Caco-2 (cell line): ENCODE measurements at regions not wholly inside any gene's neighbourhood (a gene's known extent, or its start where the extent isn't known, plus 50 kb on each side); places are given as distances from the start of the nearest gene placed in this dataset.
A peak's percentile ranks its signal among the peaks of the same experiment; 100 is the strongest.

Experiments used
- BruUV-seq: library from RNA; stranded (reverse); fragments of 400-500 nt; replicated peaks from 2 replicates; lab custom pipeline; 2021; lab: Mats Ljungman, UMichigan
- CTCF ChIA-PET: fragments of 300-600 bp; sonication (Branson Sonifier 250); formaldehyde crosslinking; loops from one replicate; lab custom pipeline; 2022; ENCODE audit warnings: antibody characterized with exemption; lab: Charles Lee
- POLR2A ChIA-PET: fragments of 300-600 bp; sonication (Branson Sonifier 250); formaldehyde crosslinking; loops from one replicate; lab custom pipeline; 2022; ENCODE audit warnings: antibody characterized with exemption; lab: Charles Lee
- DNase-seq, 2 experiments: peaks; one replicate each; pipeline versions ENCODE4 v3.0.0 to v3.0.0-alpha.2; 2020 to 2022
- H3K27me3 ChIP-seq: replicated peaks from 2 replicates; pipeline ENCODE4 v1.6.0; 2011; ENCODE audit warnings: low read length; ENCODE audit not compliant: control insufficient read depth, insufficient read depth
- H3K36me3 ChIP-seq: 2 replicates; pipeline ENCODE4 v1.5.1; 2011; ENCODE audit warnings: low read length; ENCODE audit not compliant: control insufficient read depth, insufficient read depth
- H3K4me1 ChIP-seq: fragments of 250-450 bp; sonication (Bioruptor Pico); 2 replicates; pipeline ENCODE4 v1.5.1; 2020; ENCODE audit warnings: mild to moderate bottlenecking
- H3K4me3 ChIP-seq: 2 replicates; pipeline ENCODE4 v1.5.1; 2011; ENCODE audit warnings: low read depth, mild to moderate bottlenecking, control low read depth, low read length
- H3K9me3 ChIP-seq: fragments of 250-450 bp; sonication (Bioruptor Pico); 2 replicates; pipeline ENCODE4 v1.5.1; 2020; ENCODE audit warnings: mild to moderate bottlenecking, moderate library complexity
- H3K27ac Mint-ChIP-seq: one replicate; pipeline ENCODE4 v1.8.0; 2022; ENCODE audit warnings: mixed read lengths; ENCODE audit not compliant: unreplicated experiment
- H3K27me3 Mint-ChIP-seq: one replicate; pipeline ENCODE4 v1.8.0; 2022; ENCODE audit warnings: mixed read lengths; ENCODE audit not compliant: insufficient read depth, unreplicated experiment
- H3K36me3 Mint-ChIP-seq: one replicate; pipeline ENCODE4 v1.8.0; 2022; ENCODE audit warnings: mild to moderate bottlenecking, mixed read lengths; ENCODE audit not compliant: insufficient read depth, unreplicated experiment
- H3K4me1 Mint-ChIP-seq: one replicate; pipeline ENCODE4 v1.8.0; 2022; ENCODE audit warnings: low read depth, mixed read lengths; ENCODE audit not compliant: unreplicated experiment
- H3K4me3 Mint-ChIP-seq: one replicate; pipeline ENCODE4 v1.8.0; 2022; ENCODE audit warnings: mild to moderate bottlenecking, moderate library complexity, mixed read lengths; ENCODE audit not compliant: unreplicated experiment
- H3K9me3 Mint-ChIP-seq: one replicate; pipeline ENCODE4 v1.8.0; 2022; ENCODE audit warnings: mixed read lengths; ENCODE audit not compliant: unreplicated experiment
- CTCF ChIP-seq, 2 experiments: fragments of 200-600 bp in 1 of 2; IDR thresholded peaks; 1 replicate in 1 of 2; 2 replicates in 1 of 2; pipeline versions ENCODE4 v1.5.1 to v1.8.0; 2011 to 2022; ENCODE audit warnings: antibody characterized with exemption in 1 of 2, control low read depth in 1 of 2, inconsistent platforms in 1 of 2, low read depth in 1 of 2, low read length in 1 of 2, mild to moderate bottlenecking in 1 of 2, moderate library complexity in 1 of 2; ENCODE audit not compliant: insufficient read depth in 1 of 2, severe bottlenecking in 1 of 2, unreplicated experiment in 1 of 2
- intact Hi-C: fragments of 100-400 bp; cut with micrococcal nuclease; formaldehyde crosslinking; loops from one replicate; pipeline ENCODE4 v1.10.0; 2022; ENCODE audit not compliant: unreplicated experiment

DNA sequence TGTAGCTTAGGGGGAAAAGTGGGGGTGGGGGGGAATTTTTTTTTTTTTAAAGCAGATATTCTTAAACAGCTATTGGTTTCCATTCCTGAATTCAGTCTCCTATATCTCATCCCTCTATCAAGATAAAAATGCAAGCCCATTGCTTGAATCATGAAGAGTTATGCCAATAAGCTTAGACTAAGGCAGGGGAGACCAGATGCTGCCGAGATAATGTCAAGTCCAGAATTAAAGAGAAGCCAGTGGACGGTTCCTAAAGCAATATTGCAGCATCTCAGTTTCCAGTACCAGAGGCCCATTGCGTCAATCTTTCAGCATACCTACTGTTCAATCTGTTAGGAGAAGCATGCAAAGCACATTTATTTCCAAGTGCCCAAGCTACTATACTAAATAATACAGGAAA, 309.4 kb downstream of the BARHL2 start:
- intact Hi-C loops: no loop called here
- peaks cover 8% of the 10 kb centered on the region; the same call in 1 of the 2 replicates for H3K4me1 ChIP-seq
- DNase-seq: no peak
- Mint-ChIP-seq H3K9me3 (no peaks in the 10 kb centered on the region), H3K27ac (no peak overlapping the region), H3K4me3 (no peak overlapping the region), H3K27me3 (no peaks in the 10 kb centered on the region), H3K4me1 (peaks cover 3% of the 10 kb centered on the region), H3K36me3 (no peaks in the 10 kb centered on the region)
- no peak overlapping the region for H3K4me3 ChIP-seq
- H3K36me3 ChIP-seq: no peaks in the 10 kb centered on the region
- TF ChIP-seq CTCF (IDR thresholded peaks at IDR 0.05; ENCODE audit: insufficient read depth in 1 of 2, low read depth in 1 of 2, low read length in 1 of 2, severe bottlenecking in 1 of 2, unreplicated experiment in 1 of 2): no peak
- no peaks in the 10 kb centered on the region for H3K9me3 ChIP-seq
- BruUV-seq: no TSS peak
- CTCF ChIA-PET: no interaction called here
- no peaks in the 10 kb centered on the region for H3K27me3 ChIP-seq
- POLR2A ChIA-PET: no interaction called here

DNA sequence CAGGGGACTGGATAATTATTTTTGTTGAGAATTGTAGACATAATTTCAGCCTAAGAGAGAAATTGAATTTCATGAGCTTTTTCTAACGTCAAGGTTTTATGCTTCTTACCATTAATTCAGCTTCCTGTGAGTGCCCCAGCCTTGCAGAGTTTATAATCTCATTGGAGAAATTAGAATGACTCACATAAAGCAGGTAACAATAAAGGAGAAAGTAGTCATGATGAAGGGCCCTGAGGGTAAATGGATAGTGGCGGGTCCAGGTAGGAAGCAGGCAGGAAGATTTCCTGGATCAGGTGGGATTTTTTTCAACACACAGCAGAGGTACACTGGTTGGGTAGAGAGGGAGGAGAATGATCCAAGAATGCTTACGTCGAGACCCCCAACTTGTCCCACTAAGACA, 311.4 kb downstream of the BARHL2 start:
- DNase-seq: no peak
- peaks cover 9% of the 10 kb centered on the region for H3K4me1 Mint-ChIP-seq
- POLR2A ChIA-PET: no interaction called here
- H3K9me3 Mint-ChIP-seq: no peaks in the 10 kb centered on the region
- no peaks in the 10 kb centered on the region for H3K36me3 Mint-ChIP-seq
- CTCF ChIA-PET: no interaction called here
- no peak overlapping the region for H3K4me3 Mint-ChIP-seq
- no peak overlapping the region for H3K4me3 ChIP-seq
- TF ChIP-seq CTCF (IDR thresholded peaks at IDR 0.05; ENCODE audit: insufficient read depth in 1 of 2, low read depth in 1 of 2, low read length in 1 of 2, severe bottlenecking in 1 of 2, unreplicated experiment in 1 of 2): no peak
- intact Hi-C loops: no loop called here
- no peak overlapping the region for H3K27ac Mint-ChIP-seq
- no peaks in the 10 kb centered on the region for H3K36me3 ChIP-seq
- no TSS peak for BruUV-seq
- H3K4me1 ChIP-seq: peaks cover 11% of the 10 kb centered on the region; the same call in 1 of the 2 replicates
- H3K27me3 ChIP-seq: no peaks in the 10 kb centered on the region
- no peaks in the 10 kb centered on the region for H3K9me3 ChIP-seq
- no peaks in the 10 kb centered on the region for H3K27me3 Mint-ChIP-seq

DNA sequence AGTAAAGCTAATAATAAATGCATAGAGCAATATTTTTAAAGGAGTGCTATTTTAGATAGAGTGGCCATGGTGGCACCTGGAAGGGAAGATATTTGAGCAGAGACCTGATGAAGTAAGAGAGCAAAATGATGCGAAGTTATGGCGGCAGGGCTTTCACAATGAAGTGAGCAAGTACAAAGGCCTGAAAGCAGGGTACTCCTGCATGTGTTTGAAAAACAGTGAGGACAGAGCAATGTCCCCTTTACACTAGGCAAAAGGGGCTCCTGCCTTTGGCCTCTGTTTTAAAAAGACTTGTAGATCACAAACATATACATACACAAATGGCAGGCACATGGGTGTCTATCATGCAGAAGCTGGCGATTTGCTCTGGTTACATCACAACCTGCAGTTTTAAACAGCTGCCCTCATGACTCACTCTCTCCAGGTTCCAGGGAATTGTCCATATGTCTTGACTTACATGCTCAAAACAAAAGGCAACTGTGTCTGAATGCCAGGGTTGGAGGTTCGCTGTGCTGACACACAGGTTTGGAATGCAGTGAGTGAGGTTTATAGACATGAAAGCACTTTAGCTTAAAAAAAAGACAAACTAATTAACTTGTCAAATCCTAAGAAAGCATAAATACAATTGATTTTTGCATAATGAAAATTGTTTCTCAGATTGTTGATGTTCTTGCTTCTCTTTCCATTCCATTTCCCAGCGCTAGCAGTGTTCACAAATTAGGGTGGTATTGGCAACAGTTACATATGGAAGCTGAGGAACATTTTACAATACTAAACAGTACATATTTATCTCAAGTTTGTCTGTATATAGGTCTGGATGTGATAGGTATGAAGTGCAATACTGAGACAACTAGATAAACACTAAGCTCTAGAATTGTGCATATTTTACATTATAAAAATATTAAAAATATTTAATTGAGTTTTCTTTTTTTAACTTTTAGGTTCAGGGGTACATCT, 313.9 kb downstream of the BARHL2 start:
- CTCF ChIA-PET: no interaction called here

More for the DNA sequence above, 313.9 kb downstream of the BARHL2 start:
- intact Hi-C loops: no loop called here
- H3K9me3 Mint-ChIP-seq: no peaks in the 10 kb centered on the region
- Histone ChIP-seq H3K4me3 (no peak overlapping the region), H3K27me3 (no peaks in the 10 kb centered on the region), H3K9me3 (no peaks in the 10 kb centered on the region), H3K36me3 (no peaks in the 10 kb centered on the region), H3K4me1 (peaks cover 11% of the 10 kb centered on the region; the same call in 1 of the 2 replicates)
- H3K4me3 Mint-ChIP-seq: no peak overlapping the region
- peak; percentile 66 to 75 for DNase-seq
- BruUV-seq: no TSS peak
- peak overlapping the region; percentile 57 for H3K27ac Mint-ChIP-seq
- H3K36me3 Mint-ChIP-seq: no peaks in the 10 kb centered on the region
- POLR2A ChIA-PET: no interaction called here
- peaks cover 9% of the 10 kb centered on the region for H3K4me1 Mint-ChIP-seq
- no peaks in the 10 kb centered on the region for H3K27me3 Mint-ChIP-seq
- no peak for TF ChIP-seq CTCF (IDR thresholded peaks at IDR 0.05; ENCODE audit: insufficient read depth in 1 of 2, low read depth in 1 of 2, low read length in 1 of 2, severe bottlenecking in 1 of 2, unreplicated experiment in 1 of 2)
